SU-DHL-6 (cell line): ENCODE measurements at regions not wholly inside any gene's neighbourhood (a gene's known extent, or its start where the extent isn't known, plus 50 kb on each side); places are given as distances from the start of the nearest gene placed in this dataset.

Experiments
- H2AFZ ChIP-seq: fragments of 200-600 bp; sonication (generic); 2 replicates; pipeline ENCODE4 v1.6.1; 2014; ENCODE audit warnings: low read depth, mild to moderate bottlenecking, moderate library complexity, mixed read lengths, antibody characterized with exemption, low read length; ENCODE audit not compliant: severe bottlenecking
- H3F3A ChIP-seq: fragments of 200-600 bp; shearing (Covaris generic); 2 replicates; pipeline ENCODE4 v1.6.0; 2016; ENCODE audit warnings: antibody characterized with exemption, mild to moderate bottlenecking; ENCODE audit not compliant: insufficient read depth
- H3K27ac ChIP-seq: fragments of 200-600 bp; sonication (generic); 2 replicates; pipeline ENCODE4 v1.5.1; 2016; ENCODE audit warnings: low read depth, mild to moderate bottlenecking, low read length, moderate library complexity, mixed read lengths
- H3K27me3 ChIP-seq: fragments of 200-600 bp; sonication (generic), shearing (Covaris generic); 2 replicates; pipeline ENCODE4 v1.6.0; 2014; ENCODE audit warnings: mild to moderate bottlenecking, low read length
- H3K36me3 ChIP-seq: fragments of 200-600 bp; sonication (generic); 2 replicates; pipeline ENCODE4 v1.6.1; 2014; ENCODE audit warnings: mild to moderate bottlenecking, low read length, mixed read lengths
- H3K4me2 ChIP-seq: fragments of 300-600, 200-600 bp; shearing (Covaris generic), sonication (generic); 2 replicates; pipeline ENCODE4 v1.6.0; 2014; ENCODE audit warnings: low read length, low read depth, mild to moderate bottlenecking; ENCODE audit not compliant: poor library complexity, severe bottlenecking
- H3K4me3 ChIP-seq: fragments of 200-600 bp; sonication (generic); 2 replicates; pipeline ENCODE4 v1.5.1; 2014; ENCODE audit warnings: antibody characterized with exemption, low read length, mild to moderate bottlenecking, mixed read lengths; ENCODE audit not compliant: insufficient read depth, poor library complexity, severe bottlenecking
- H3K79me2 ChIP-seq: fragments of 200-600 bp; sonication (generic); 2 replicates; pipeline ENCODE4 v1.6.1; 2014; ENCODE audit warnings: mild to moderate bottlenecking, low read length, moderate library complexity; ENCODE audit not compliant: insufficient read depth
- H3K9ac ChIP-seq: fragments of 200-600 bp; sonication (generic); 2 replicates; pipeline ENCODE4 v1.7.0; 2014; ENCODE audit warnings: mild to moderate bottlenecking, low read length
- H3K9me2 ChIP-seq: fragments of 200-600 bp; sonication (generic); replicated peaks from 2 replicates; pipeline ENCODE4 v1.6.1; 2014; ENCODE audit warnings: low read length; ENCODE audit not compliant: insufficient read depth
- H3K9me3 ChIP-seq: fragments of 200-600 bp; sonication (generic); 2 replicates; pipeline ENCODE4 v1.6.1; 2014; ENCODE audit warnings: low read length, mixed read lengths; ENCODE audit not compliant: insufficient read depth
- H4K20me1 ChIP-seq: fragments of 200-600 bp; sonication (generic); 2 replicates; pipeline ENCODE4 v1.6.1; 2014; ENCODE audit warnings: low read depth, mild to moderate bottlenecking, antibody characterized with exemption, low read length, moderate library complexity, mixed read lengths
- CTCF ChIP-seq: fragments of 200-600 bp; sonication (generic); IDR thresholded peaks from one replicate; pipeline ENCODE4 v1.5.1; 2017; ENCODE audit warnings: antibody characterized with exemption, mild to moderate bottlenecking, low read length, moderate library complexity; ENCODE audit not compliant: insufficient read depth, poor library complexity, severe bottlenecking
- EZH2phosphoT487 ChIP-seq: fragments of 200-600 bp; sonication (generic), shearing (Covaris generic); conservative IDR thresholded peaks from 2 replicates; pipeline ENCODE4 v1.6.1; 2018; ENCODE audit warnings: mild to moderate bottlenecking, antibody characterized with exemption, low read length, moderate library complexity, mixed read lengths

GRCh38 chrX:51437521-51437920 lies 58.9 kb downstream of the NUDT11 start:
- no peak overlapping the region for H2AFZ ChIP-seq
- no peak overlapping the region for H3K4me3 ChIP-seq
- no peak for TF ChIP-seq CTCF
- no peak for TF ChIP-seq EZH2phosphoT487
- H4K20me1 ChIP-seq = no peaks in the 10 kb centered on the region
- H3F3A ChIP-seq = no peaks in the 10 kb centered on the region
- H3K9me2 ChIP-seq = no peaks in the 10 kb centered on the region
- H3K9me3 ChIP-seq = no peaks in the 10 kb centered on the region
- H3K27me3 ChIP-seq = no peaks in the 10 kb centered on the region
- no peak overlapping the region for H3K9ac ChIP-seq
- no peaks in the 10 kb centered on the region for H3K36me3 ChIP-seq
- H3K79me2 ChIP-seq = no peaks in the 10 kb centered on the region
- no peak overlapping the region for H3K4me2 ChIP-seq
- no peak overlapping the region for H3K27ac ChIP-seq

GRCh38 chrX:51435101-51435500 lies 61.3 kb downstream of the NUDT11 start:
- Histone ChIP-seq H3K36me3 (no peaks in the 10 kb centered on the region), H3K79me2 (no peaks in the 10 kb centered on the region), H3K27me3 (no peaks in the 10 kb centered on the region), H3F3A (no peaks in the 10 kb centered on the region), H3K9me2 (no peaks in the 10 kb centered on the region), H4K20me1 (no peaks in the 10 kb centered on the region), H3K27ac (no peak overlapping the region), H2AFZ (no peak overlapping the region), H3K9me3 (no peaks in the 10 kb centered on the region), H3K4me2 (no peak overlapping the region), H3K4me3 (no peak overlapping the region), H3K9ac (no peak overlapping the region)
- TF ChIP-seq EZH2phosphoT487 (no peak), CTCF (no peak)

- no peaks in the 10 kb centered on the region for H3F3A ChIP-seq
- H3K27me3 ChIP-seq = no peaks in the 10 kb centered on the region
Measured at GRCh38 chrX:51421972-51422597, 74.3 kb downstream of the NUDT11 start.

More at GRCh38 chrX:51421972-51422597, 74.3 kb downstream of the NUDT11 start:
- Histone ChIP-seq H3K36me3 (no peaks in the 10 kb centered on the region), H3K9me3 (no peaks in the 10 kb centered on the region), H4K20me1 (no peaks in the 10 kb centered on the region), H3K9me2 (no peaks in the 10 kb centered on the region), H3K4me2 (no peak overlapping the region), H3K9ac (no peak overlapping the region), H3K27ac (no peak overlapping the region), H3K4me3 (no peak overlapping the region), H3K79me2 (no peaks in the 10 kb centered on the region), H2AFZ (no peak overlapping the region)
- TF ChIP-seq EZH2phosphoT487 = no peak
- no peak for TF ChIP-seq CTCF
